ENCODE measurements at regions not wholly inside any gene's neighbourhood (a gene's known extent, or its start where the extent isn't known, plus 50 kb on each side); places are given as distances from the start of the nearest gene placed in this dataset.

DNA sequence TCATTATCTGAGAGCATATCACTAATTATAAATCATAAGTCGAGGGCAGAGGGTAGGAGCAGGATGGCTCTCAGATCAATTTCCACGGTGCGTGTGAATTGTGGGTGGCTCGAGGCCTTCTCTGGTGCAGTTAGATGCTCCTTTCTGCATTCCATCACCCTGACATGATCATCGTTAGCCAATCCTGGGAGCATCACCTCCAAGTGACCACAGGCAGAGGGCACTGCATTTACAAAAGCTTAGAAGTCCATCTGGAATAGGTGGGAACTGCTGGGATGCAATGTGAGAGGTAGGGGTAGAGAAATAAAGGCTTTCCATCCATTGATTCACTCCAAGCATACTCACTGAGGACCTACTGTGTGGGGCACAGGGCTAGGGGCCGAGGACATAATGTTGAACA, 538.2 kb upstream of the TBX3 start:
- TF ChIP-seq, protein P1, sequence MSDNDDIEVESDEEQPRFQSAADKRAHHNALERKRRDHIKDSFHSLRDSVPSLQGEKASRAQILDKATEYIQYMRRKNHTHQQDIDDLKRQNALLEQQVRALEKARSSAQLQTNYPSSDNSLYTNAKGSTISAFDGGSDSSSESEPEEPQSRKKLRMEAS (IDR thresholded peaks at IDR 0.05), result no peak
- TF ChIP-seq, protein P2, sequence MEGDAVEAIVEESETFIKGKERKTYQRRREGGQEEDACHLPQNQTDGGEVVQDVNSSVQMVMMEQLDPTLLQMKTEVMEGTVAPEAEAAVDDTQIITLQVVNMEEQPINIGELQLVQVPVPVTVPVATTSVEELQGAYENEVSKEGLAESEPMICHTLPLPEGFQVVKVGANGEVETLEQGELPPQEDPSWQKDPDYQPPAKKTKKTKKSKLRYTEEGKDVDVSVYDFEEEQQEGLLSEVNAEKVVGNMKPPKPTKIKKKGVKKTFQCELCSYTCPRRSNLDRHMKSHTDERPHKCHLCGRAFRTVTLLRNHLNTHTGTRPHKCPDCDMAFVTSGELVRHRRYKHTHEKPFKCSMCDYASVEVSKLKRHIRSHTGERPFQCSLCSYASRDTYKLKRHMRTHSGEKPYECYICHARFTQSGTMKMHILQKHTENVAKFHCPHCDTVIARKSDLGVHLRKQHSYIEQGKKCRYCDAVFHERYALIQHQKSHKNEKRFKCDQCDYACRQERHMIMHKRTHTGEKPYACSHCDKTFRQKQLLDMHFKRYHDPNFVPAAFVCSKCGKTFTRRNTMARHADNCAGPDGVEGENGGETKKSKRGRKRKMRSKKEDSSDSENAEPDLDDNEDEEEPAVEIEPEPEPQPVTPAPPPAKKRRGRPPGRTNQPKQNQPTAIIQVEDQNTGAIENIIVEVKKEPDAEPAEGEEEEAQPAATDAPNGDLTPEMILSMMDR (IDR thresholded peaks at IDR 0.05), result peak; percentile 9; the same call in 1 of the 3 replicates
- TF ChIP-seq POLR2A (IDR thresholded peaks at IDR 0.05; ENCODE audit: low read length) (no peak), MYC (IDR thresholded peaks at IDR 0.05; ENCODE audit: borderline replicate concordance, low read length) (no peak), KDM5A (IDR thresholded peaks at IDR 0.05) (no peak)

All from A549 (cell line).